Left cardiac atrium (tissue), 4 donors: ENCODE measurements at regions not wholly inside any gene's neighbourhood (a gene's known extent, or its start where the extent isn't known, plus 50 kb on each side); places are given as distances from the start of the nearest gene placed in this dataset.
"Not testable (repeated sequence)": the region's sequence is repeated elsewhere in the genome, so short reads cannot be mapped to it uniquely, and the experiment has no call there.

ENCODE experiments used
- ATAC-seq, 2 donors: fragments of 200-7000 bp; cut with Tn5 transposase; one replicate each; pipeline ENCODE4 v1.9.1; 2020; ENCODE audit warnings: mild to moderate bottlenecking in 2 of 2, moderate library complexity in 2 of 2
- DNase-seq: peaks from one replicate; pipeline ENCODE4 v3.0.0-alpha.2; 2020
- intact Hi-C, 2 donors: fragments of 100-400 bp; cut with DNase I; formaldehyde crosslinking; loops; one replicate each; pipeline versions ENCODE4 v1.14.1 to v1.15.1; 2022 to 2023
- donor health status: DM: no; HTN: yes; CAD: no.
- donor health status: DM: no; HTN: yes; CAD: no; lungs with severe emphysema.
- donor health status: DM: yes; HTN: yes; CAD: no.
- donor health status: Dilated cardiomyopathy.

- peak in 1 of 2 donors; percentile 50 for ATAC-seq
- no peak for DNase-seq
- intact Hi-C loops = no loop called here
Observed at GRCh38 chr4:60345392-60345791, 854.7 kb upstream of the ADGRL3 start.

DNA sequence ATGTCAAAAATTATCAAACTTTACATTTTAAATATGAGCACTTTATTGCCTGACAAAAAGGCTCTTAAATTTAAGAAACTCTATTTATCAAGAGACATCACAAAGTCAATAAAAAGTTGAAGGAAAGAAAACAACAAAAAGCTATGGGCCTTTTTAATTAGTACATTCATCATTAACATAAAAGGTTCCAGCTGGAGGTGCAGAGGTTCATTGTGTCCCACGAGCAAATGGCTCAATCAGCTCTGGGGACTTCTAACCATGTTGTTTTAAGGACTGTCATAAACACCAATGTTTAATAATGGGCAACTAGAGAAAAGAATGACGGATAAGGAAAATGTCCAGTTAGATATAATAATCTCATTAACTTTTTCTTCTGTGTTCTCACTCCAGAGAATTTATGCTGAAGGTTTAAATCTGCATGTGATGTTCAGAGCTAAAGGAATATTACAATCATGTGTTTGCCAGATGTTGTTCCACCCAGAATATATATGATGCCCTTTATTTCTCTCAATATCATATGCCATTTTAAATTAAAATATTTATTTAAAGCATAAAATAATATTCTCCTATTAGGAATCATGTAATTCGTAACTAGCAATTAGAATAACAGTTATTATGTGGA is 840.3 kb upstream of the ADGRL3 start:
- intact Hi-C loops = no loop called here
- ATAC-seq (no peak), DNase-seq (no peak)

DNA sequence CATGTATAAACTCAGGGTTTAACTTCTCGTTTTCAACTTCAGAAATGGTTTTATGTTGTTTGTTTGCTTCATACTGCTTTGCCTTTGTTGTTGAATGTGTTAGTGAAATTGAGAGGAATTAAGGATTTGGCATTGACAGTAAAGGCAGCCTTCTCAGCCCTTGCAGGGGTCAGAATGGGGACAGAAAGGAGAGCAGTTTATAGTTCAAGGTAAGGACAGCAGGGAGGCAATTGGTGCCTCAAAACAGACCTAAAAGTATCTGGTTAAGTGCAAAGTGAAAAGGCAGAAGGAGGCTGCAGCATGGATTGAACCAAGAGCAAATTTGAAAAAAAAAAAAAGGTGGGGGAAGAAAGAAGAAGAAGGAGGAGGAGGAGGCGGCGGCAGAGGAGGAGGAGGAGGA is 835.0 kb upstream of the ADGRL3 start:
- no peak for ATAC-seq
- no peak for DNase-seq
- intact Hi-C loops = no loop called here

DNA sequence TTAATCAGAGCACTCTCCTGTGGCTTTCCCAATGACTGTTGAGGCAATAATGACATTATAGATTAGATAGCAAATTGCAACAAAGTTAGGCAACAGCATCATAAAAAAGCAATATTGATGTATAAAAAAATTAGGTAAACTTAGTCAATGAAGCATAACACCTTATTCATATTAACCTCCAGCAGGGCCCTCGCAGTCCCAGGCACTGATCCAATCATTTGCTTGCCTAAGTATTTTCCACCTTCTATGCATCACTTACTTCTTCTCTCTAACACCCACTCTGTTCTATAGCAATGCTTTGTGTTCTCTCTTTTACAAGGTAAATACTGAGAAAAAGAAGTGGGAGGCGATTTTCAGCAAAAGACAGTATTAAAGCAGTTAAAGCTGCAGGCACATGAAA is 833.5 kb upstream of the ADGRL3 start:
- no peak for DNase-seq
- intact Hi-C loops = no loop called here
- ATAC-seq = no peak

- intact Hi-C loops = no loop called here
- ATAC-seq = no peak
- DNase-seq = no peak
Observed at GRCh38 chr4:60368986-60369385, 831.1 kb upstream of the ADGRL3 start.

GRCh38 chr4:60378010-60378409 is 822.1 kb upstream of the ADGRL3 start:
- intact Hi-C loops = no loop called here
- DNase-seq = no peak
- ATAC-seq = no peak

DNA sequence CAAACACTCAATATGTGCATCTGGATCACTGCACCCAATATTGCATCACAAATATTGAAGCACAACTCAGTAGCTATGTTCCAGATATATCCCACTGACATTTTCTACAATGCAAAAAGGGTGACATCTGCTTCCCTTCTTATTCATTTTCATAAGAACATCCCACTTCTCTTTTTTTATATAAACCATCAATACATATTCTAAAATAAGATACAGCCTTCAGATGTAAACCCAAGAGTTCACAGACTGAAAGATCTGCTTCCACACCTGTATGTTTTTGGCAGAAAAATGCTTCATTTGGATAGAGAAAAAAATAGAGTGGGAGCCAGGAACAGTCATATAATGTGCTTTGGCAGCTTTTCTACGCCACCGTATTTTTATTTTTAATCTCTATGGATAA is 815.6 kb upstream of the ADGRL3 start:
- no peak for ATAC-seq
- no peak for DNase-seq
- intact Hi-C loops = no loop called here

- intact Hi-C loops = no loop called here
- no peak for DNase-seq
- no peak for ATAC-seq
Observed at GRCh38 chr4:60389633-60390032, 810.5 kb upstream of the ADGRL3 start.

DNA sequence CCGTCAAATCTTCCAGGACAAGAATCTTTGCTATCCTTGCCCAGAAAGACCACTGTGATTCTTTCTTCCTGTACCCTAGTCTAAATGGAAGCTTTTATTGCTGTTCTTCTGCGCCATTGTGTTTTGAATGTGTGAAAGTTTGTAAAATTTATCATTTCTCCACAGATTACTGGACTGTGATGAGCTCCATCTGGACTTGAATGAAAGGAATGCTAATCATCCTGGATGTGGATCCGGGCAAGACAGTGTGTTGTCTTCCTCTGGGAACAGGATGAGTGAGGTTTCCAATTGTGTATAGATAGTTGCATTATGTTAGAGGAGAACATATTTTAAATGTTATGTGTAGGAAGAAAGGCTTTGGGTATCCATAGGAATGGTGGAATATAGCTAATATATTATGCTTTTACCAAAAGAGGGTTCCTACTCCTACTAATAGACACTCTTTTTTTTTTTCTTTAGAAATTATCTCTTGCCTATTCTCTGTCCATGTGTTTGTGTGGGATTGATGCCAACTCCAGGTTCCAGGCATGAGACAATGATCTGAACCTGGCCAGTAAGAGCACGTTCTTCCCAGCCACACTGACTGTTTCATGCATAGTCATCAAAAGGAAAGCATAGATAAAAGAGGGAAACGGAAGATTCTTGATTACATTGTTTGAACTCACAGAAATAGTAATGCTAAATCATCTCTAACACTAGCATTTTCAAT is 803.6 kb upstream of the ADGRL3 start:
- ATAC-seq (no peak), DNase-seq (no peak)
- intact Hi-C loops = no loop called here

GRCh38 chr4:60400593-60400992 is 799.5 kb upstream of the ADGRL3 start:
- no peak for ATAC-seq
- DNase-seq = no peak
- intact Hi-C loops = no loop called here

DNA sequence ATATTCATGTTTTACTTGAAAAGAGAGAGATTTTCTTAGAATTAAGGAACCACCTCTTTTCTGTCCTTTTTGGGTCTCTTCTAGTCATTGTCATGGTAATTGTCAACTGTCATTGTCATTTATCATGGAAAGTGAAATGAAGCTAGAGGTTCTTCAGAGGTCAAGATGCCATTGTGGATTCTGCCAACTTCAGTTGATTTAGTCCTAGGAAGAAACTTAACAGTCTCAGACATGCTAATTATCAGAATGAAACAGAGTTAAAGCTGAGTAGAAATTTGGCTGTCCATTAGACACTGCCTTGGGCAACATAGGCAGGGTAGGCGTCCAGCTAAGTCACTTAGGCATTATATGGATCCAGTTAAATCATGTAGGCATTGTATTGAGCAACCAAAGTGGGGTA is 796.1 kb upstream of the ADGRL3 start:
- intact Hi-C loops = no loop called here
- DNase-seq = no peak
- no peak for ATAC-seq

- intact Hi-C loops = no loop called here
- no peak for DNase-seq
- ATAC-seq = no peak
Observed at GRCh38 chr4:60422439-60422838, 777.7 kb upstream of the ADGRL3 start.

GRCh38 chr4:60423573-60424184 is 776.4 kb upstream of the ADGRL3 start:
- intact Hi-C loops, DNase-seq, ATAC-seq: not testable (repeated sequence)

GRCh38 chr4:60432911-60433310 is 767.2 kb upstream of the ADGRL3 start:
- intact Hi-C loops = no loop called here
- no peak for ATAC-seq
- DNase-seq = no peak

DNA sequence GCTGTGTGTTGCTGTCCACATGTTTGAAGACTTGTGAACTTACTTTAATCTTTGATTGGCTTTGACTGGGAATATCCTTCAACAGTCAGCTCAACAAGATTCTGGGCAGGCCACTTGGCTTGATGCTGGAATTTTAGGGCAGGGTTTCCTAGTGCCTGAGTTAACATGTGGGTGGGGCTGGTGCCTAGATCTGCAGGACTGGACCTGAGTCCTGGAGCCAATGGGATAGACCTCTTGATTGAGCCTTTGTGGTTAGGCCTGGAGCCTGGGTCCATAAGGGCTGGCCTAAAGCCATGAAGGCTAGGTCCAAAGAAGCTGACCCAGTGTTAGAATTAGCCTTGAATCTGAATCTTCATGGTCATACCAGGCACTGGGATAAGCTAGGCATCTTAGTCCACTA is 757.1 kb upstream of the ADGRL3 start:
- intact Hi-C loops = no loop called here
- no peak for ATAC-seq
- no peak for DNase-seq

DNA sequence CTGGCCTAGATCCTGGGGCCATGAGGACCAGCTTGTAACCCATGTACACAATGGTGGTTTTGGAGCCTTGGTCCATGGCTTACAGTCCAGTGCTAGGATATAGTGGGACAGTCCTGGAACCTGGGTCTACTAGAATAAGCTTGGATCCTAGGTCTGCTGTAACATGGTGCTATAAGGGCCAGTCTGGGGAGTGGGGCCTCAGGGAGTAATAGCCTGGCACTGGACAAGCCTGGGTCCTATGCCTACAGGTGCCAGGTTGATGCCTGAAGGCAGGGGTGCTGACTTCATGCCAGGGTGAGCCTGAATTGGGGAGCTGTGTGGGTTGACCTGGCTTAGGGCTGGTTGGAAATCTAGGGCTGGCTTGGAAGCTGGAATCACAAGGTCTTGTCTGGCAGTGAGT is 756.3 kb upstream of the ADGRL3 start:
- ATAC-seq = no peak
- intact Hi-C loops = no loop called here

GRCh38 chr4:60450054-60450453 is 750.1 kb upstream of the ADGRL3 start:
- DNase-seq = no peak
- intact Hi-C loops = no loop called here
- no peak for ATAC-seq

More for the DNA sequence above, 756.3 kb upstream of the ADGRL3 start:
- DNase-seq = no peak

- intact Hi-C loops = no loop called here
- DNase-seq (no peak), ATAC-seq (no peak)
Observed at GRCh38 chr4:60452266-60452665, 747.9 kb upstream of the ADGRL3 start.

GRCh38 chr4:60455380-60455779 is 744.7 kb upstream of the ADGRL3 start:
- intact Hi-C loops = no loop called here
- ATAC-seq (no peak), DNase-seq (no peak)

- intact Hi-C loops = no loop called here
- ATAC-seq = no peak
- DNase-seq = no peak
Observed at GRCh38 chr4:60461551-60461950, 738.6 kb upstream of the ADGRL3 start.
